ENCODE measurements at regions not wholly inside any gene's neighbourhood (a gene's known extent, or its start where the extent isn't known, plus 50 kb on each side); places are given as distances from the start of the nearest gene placed in this dataset.
"Not testable (repeated sequence)": the region's sequence is repeated elsewhere in the genome, so short reads cannot be mapped to it uniquely, and the experiment has no call there.

GRCh38 chr3:153052096-153052460 is 109.9 kb upstream of the RAP2B start:
- TSS peak; percentile 70 for BruUV-seq (replicated peaks)
- CTCF ChIA-PET = interaction anchor here (0.8 to 1.2 kb wide), 5 partner anchors 9 to 698 kb away, joined by 3 to 5 read pairs (median 3); no protein-coding TSS in a partner anchor
- Mint-ChIP-seq H3K9me3 (ENCODE audit: unreplicated experiment) (no peaks in the 10 kb centered on the region), H3K27ac (ENCODE audit: low read depth, unreplicated experiment) (peak overlapping the region; percentile 64), H3K4me3 (ENCODE audit: unreplicated experiment) (peak overlapping the region; percentile 5), H3K36me3 (ENCODE audit: insufficient read depth, unreplicated experiment) (no peaks in the 10 kb centered on the region), H3K4me1 (ENCODE audit: insufficient read depth, unreplicated experiment) (peaks cover 14% of the 10 kb centered on the region), H3K27me3 (ENCODE audit: insufficient read depth, unreplicated experiment) (no peaks in the 10 kb centered on the region)
- TF ChIP-seq CTCF (IDR thresholded peaks at IDR 0.05; ENCODE audit: unreplicated experiment) = no peak
- DNase-seq (ENCODE audit: unreplicated experiment) = peak; percentile 90
- intact Hi-C loops (cut with micrococcal nuclease) = no loop called here
- POLR2A ChIA-PET = interaction anchor here (0.6 to 12.9 kb wide), 18 partner anchors 9 to 637 kb away, joined by 3 to 254 read pairs (median 4); partner anchors contain the start of gene RAP2B

GRCh38 chr3:153055217-153055616 is 106.8 kb upstream of the RAP2B start:
- no TSS peak for BruUV-seq (replicated peaks)
- no peaks in the 10 kb centered on the region for H3K36me3 Mint-ChIP-seq (ENCODE audit: insufficient read depth, unreplicated experiment)
- H3K27ac Mint-ChIP-seq (ENCODE audit: low read depth, unreplicated experiment) = no peak overlapping the region
- CTCF ChIA-PET = interaction anchor here (0.6 kb wide), 1 partner anchor 109 kb away, joined by 3 read pairs; no protein-coding TSS in a partner anchor
- no peak for DNase-seq (ENCODE audit: unreplicated experiment)
- H3K4me1 Mint-ChIP-seq (ENCODE audit: insufficient read depth, unreplicated experiment) = peaks cover 24% of the 10 kb centered on the region
- POLR2A ChIA-PET = interaction anchor here (0.5 to 12.9 kb wide), 6 partner anchors 12 to 125 kb away, joined by 3 to 254 read pairs (median 4); partner anchors contain the start of gene RAP2B
- intact Hi-C loops (cut with micrococcal nuclease) = no loop called here
- H3K27me3 Mint-ChIP-seq (ENCODE audit: insufficient read depth, unreplicated experiment) = no peaks in the 10 kb centered on the region
- no peak overlapping the region for H3K4me3 Mint-ChIP-seq (ENCODE audit: unreplicated experiment)
- TF ChIP-seq CTCF (IDR thresholded peaks at IDR 0.05; ENCODE audit: unreplicated experiment) = no peak
- H3K9me3 Mint-ChIP-seq (ENCODE audit: unreplicated experiment) = no peaks in the 10 kb centered on the region

- H3K27me3 Mint-ChIP-seq (ENCODE audit: insufficient read depth, unreplicated experiment) = no peaks in the 10 kb centered on the region
- H3K27ac Mint-ChIP-seq (ENCODE audit: low read depth, unreplicated experiment) = no peak overlapping the region
- no peaks in the 10 kb centered on the region for H3K36me3 Mint-ChIP-seq (ENCODE audit: insufficient read depth, unreplicated experiment)
- DNase-seq (ENCODE audit: unreplicated experiment) = no peak
- no TSS peak for BruUV-seq (replicated peaks)
- H3K4me1 Mint-ChIP-seq (ENCODE audit: insufficient read depth, unreplicated experiment) = peaks cover 24% of the 10 kb centered on the region
- ChIA-PET CTCF (interaction anchor here (1.2 kb wide), 1 partner anchor 234 kb away, joined by 3 read pairs; no protein-coding TSS in a partner anchor), POLR2A (interaction anchor here (0.7 to 12.9 kb wide), 4 partner anchors 75 to 304 kb away, joined by 3 to 254 read pairs (median 4); partner anchors contain the start of gene RAP2B)
- no peaks in the 10 kb centered on the region for H3K9me3 Mint-ChIP-seq (ENCODE audit: unreplicated experiment)
- H3K4me3 Mint-ChIP-seq (ENCODE audit: unreplicated experiment) = no peak overlapping the region
- intact Hi-C loops (cut with micrococcal nuclease) = no loop called here
- no peak for TF ChIP-seq CTCF (IDR thresholded peaks at IDR 0.05; ENCODE audit: unreplicated experiment)
These were observed 106.2 kb upstream of the RAP2B start for GRCh38 chr3:153055779-153056178.

GRCh38 chr3:153058031-153058688 is 103.9 kb upstream of the RAP2B start:
- CTCF ChIA-PET = interaction anchor here (1.0 to 1.5 kb wide), 4 partner anchors 11 to 537 kb away, joined by 3 to 4 read pairs (median 3); no protein-coding TSS in a partner anchor
- DNase-seq (ENCODE audit: unreplicated experiment) = peak; percentile 79

More at GRCh38 chr3:153058031-153058688, 103.9 kb upstream of the RAP2B start:
- intact Hi-C loops (cut with micrococcal nuclease) = loop anchor here (1.0 kb wide), 2 partner anchors 15 to 103 kb away; no protein-coding TSS in a partner anchor
- peak overlapping the region; percentile 77 for H3K27ac Mint-ChIP-seq (ENCODE audit: low read depth, unreplicated experiment)
- not testable (repeated sequence) for H3K36me3 Mint-ChIP-seq (ENCODE audit: insufficient read depth, unreplicated experiment); H3K4me1 Mint-ChIP-seq (ENCODE audit: insufficient read depth, unreplicated experiment); H3K4me3 Mint-ChIP-seq (ENCODE audit: unreplicated experiment); H3K9me3 Mint-ChIP-seq (ENCODE audit: unreplicated experiment); BruUV-seq (replicated peaks); H3K27me3 Mint-ChIP-seq (ENCODE audit: insufficient read depth, unreplicated experiment)
- POLR2A ChIA-PET = interaction anchor here (0.6 to 12.9 kb wide), 14 partner anchors 12 to 557 kb away, joined by 3 to 254 read pairs (median 5); partner anchors contain the start of gene RAP2B
